ENCODE measurements at regions not wholly inside any gene's neighbourhood (a gene's known extent, or its start where the extent isn't known, plus 50 kb on each side); places are given as distances from the start of the nearest gene placed in this dataset.
A peak's percentile ranks its signal among the peaks of the same experiment; 100 is the strongest.

GRCh38 chrX:131630534-131630933 lies 86.7 kb downstream of the OR13H1 start:
- Histone ChIP-seq H3K4me3 (no peak overlapping the region), H3K36me3 (no peaks in the 10 kb centered on the region), H3K27ac (no peak overlapping the region), H3K4me1 (no peaks in the 10 kb centered on the region), H3K27me3 (no peaks in the 10 kb centered on the region), H3K9me3 (no peaks in the 10 kb centered on the region)
- no peak for DNase-seq
- WGBS, 5 donors, result 59 to 81% (median 77%) methylated on average over 8 of the region's 8 CpGs
- TF ChIP-seq, protein P1, sequence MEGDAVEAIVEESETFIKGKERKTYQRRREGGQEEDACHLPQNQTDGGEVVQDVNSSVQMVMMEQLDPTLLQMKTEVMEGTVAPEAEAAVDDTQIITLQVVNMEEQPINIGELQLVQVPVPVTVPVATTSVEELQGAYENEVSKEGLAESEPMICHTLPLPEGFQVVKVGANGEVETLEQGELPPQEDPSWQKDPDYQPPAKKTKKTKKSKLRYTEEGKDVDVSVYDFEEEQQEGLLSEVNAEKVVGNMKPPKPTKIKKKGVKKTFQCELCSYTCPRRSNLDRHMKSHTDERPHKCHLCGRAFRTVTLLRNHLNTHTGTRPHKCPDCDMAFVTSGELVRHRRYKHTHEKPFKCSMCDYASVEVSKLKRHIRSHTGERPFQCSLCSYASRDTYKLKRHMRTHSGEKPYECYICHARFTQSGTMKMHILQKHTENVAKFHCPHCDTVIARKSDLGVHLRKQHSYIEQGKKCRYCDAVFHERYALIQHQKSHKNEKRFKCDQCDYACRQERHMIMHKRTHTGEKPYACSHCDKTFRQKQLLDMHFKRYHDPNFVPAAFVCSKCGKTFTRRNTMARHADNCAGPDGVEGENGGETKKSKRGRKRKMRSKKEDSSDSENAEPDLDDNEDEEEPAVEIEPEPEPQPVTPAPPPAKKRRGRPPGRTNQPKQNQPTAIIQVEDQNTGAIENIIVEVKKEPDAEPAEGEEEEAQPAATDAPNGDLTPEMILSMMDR (IDR thresholded peaks at IDR 0.05), result no peak
- no peak for TF ChIP-seq EP300 (IDR thresholded peaks at IDR 0.05)
- no peak for TF ChIP-seq POLR2AphosphoS5 (IDR thresholded peaks at IDR 0.05)
- TF ChIP-seq POLR2A (IDR thresholded peaks at IDR 0.05), result no peak
- intact Hi-C loops (cut with DNase I; ENCODE audit: low total_unique reads), result no loop called here

DNA sequence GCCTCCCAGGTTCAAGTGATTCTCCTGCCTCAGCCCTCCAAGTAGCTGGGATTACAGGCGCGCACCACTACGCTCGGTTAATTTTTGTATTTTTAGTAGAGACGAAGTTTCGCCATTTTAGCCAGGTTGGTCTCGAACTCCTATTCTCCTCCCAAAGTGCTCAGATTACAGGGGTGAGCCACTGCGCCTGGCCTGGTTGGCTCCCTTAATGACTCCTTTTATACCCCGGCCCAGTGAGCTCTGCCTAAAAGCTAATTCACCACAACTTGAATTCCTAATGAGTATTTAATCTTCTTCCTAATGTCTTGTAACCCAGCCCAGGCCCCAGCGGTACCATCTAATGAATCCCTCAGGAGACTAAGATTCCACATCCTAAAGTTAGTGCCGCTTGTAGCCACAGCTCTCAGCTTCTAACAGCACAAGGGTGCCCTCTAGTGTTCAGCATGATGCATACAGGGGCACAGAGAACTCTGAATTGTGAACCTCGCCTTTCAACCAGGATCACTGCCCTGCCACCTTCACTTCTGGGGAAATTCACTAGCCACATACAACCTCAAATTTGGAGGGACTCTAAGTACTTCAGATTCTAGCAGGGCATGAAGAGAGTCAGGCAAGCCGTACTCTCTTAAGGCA lies 89.5 kb downstream of the OR13H1 start:
- Histone ChIP-seq H3K4me1 (no peaks in the 10 kb centered on the region), H3K4me3 (no peak overlapping the region), H3K9me3 (peaks cover 0 to 3% (median 0%) of the 10 kb centered on the region in 4 donors), H3K27me3 (no peaks in the 10 kb centered on the region), H3K27ac (no peak overlapping the region), H3K36me3 (no peaks in the 10 kb centered on the region)
- peak; percentile 58 to 85 for DNase-seq
- no peak for TF ChIP-seq POLR2A (IDR thresholded peaks at IDR 0.05)
- no peak for TF ChIP-seq EP300 (IDR thresholded peaks at IDR 0.05)
- no peak for TF ChIP-seq POLR2AphosphoS5 (IDR thresholded peaks at IDR 0.05)
- TF ChIP-seq, protein P1 (IDR thresholded peaks at IDR 0.05), result peak in 4 of 7 experiments; percentile 28 to 71 (median 64)
- intact Hi-C loops (cut with DNase I; ENCODE audit: low total_unique reads), result no loop called here
- WGBS, 5 donors, result 50 to 59% (median 51%) methylated on average over 11 to 13 of the region's 13 CpGs

DNA sequence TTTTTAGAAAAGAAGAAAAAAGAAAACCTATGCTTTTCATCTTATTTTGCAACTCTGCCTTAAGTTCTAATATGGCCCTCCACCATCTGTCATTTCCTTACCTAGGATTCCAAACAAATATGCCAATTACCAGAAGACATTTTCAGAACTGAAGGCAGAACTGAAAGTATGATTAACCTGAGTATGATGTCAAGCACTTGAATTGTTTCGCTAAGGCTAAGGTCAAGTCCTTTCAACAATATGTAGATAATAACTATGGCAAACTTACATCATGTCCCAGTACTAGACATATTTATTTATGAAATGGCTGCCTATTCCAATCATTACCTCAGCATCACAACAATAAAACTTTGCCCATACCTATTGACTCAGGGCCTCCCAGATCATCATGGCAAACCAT lies 91.0 kb downstream of the OR13H1 start:
- Histone ChIP-seq H3K4me1 (no peaks in the 10 kb centered on the region), H3K4me3 (no peak overlapping the region), H3K9me3 (peaks cover 0 to 3% (median 0%) of the 10 kb centered on the region in 4 donors), H3K27me3 (peaks cover 0 to 3% (median 0%) of the 10 kb centered on the region in 3 donors), H3K27ac (no peak overlapping the region), H3K36me3 (no peaks in the 10 kb centered on the region)
- intact Hi-C loops (cut with DNase I; ENCODE audit: low total_unique reads), result no loop called here
- no peak for DNase-seq
- TF ChIP-seq POLR2AphosphoS5 (IDR thresholded peaks at IDR 0.05) (no peak), EP300 (IDR thresholded peaks at IDR 0.05) (no peak), POLR2A (IDR thresholded peaks at IDR 0.05) (no peak)
- TF ChIP-seq, protein P1 (IDR thresholded peaks at IDR 0.05), result no peak
- WGBS, 5 donors, result 27 to 54% (median 45%) methylated on average over 1 of the region's 1 CpG

DNA sequence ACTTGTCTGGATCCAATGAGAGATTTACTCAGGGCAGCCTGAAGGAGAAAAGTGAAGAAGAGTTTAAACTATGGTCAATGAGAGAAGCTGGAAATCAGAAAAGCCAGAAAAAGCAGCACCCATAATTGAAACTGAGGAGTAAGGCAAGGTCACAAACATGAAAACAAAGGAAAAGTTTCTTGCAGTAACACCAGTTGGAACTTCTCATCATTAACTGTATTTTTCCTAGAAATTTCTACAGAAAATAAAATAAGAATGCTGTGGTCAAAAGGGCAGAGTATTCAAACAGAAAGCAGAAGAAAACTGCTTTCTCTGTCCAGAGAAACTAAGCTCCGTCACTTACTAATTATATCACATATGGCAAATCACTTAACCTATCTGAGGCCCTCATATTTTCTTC lies 102.2 kb downstream of the OR13H1 start:
- intact Hi-C loops (cut with DNase I; ENCODE audit: low total_unique reads), result no loop called here
- Histone ChIP-seq H3K4me3 (no peak overlapping the region), H3K36me3 (no peaks in the 10 kb centered on the region), H3K9me3 (no peaks in the 10 kb centered on the region), H3K27ac (no peak overlapping the region), H3K27me3 (peaks cover 0 to 4% (median 0%) of the 10 kb centered on the region in 3 donors), H3K4me1 (no peaks in the 10 kb centered on the region)
- DNase-seq, result no peak
- 63 to 71% (median 68%) methylated on average over 1 of the region's 1 CpG for WGBS, 5 donors
- TF ChIP-seq POLR2A (IDR thresholded peaks at IDR 0.05) (no peak), POLR2AphosphoS5 (IDR thresholded peaks at IDR 0.05) (no peak), EP300 (IDR thresholded peaks at IDR 0.05) (no peak)
- TF ChIP-seq, protein P1 (IDR thresholded peaks at IDR 0.05), result no peak
